ENCODE measurements at regions not wholly inside any gene's neighbourhood (a gene's known extent, or its start where the extent isn't known, plus 50 kb on each side); places are given as distances from the start of the nearest gene placed in this dataset.

GRCh38 chr6:51542475-51542874 lies 544.9 kb downstream of the PKHD1 start:
- no peak for DNase-seq (ENCODE audit: low read depth)

- no peak for DNase-seq (ENCODE audit: low read depth)
These were observed 537.2 kb downstream of the PKHD1 start for GRCh38 chr6:51550243-51550642.

GRCh38 chr6:51552435-51552834 lies 535.0 kb downstream of the PKHD1 start:
- no peak for DNase-seq (ENCODE audit: low read depth)

GRCh38 chr6:51553246-51554015 lies 534.0 kb downstream of the PKHD1 start:
- DNase-seq (ENCODE audit: low read depth), result no peak

- no peak for DNase-seq (ENCODE audit: low read depth)
These were observed 533.4 kb downstream of the PKHD1 start for GRCh38 chr6:51554029-51554428.

- DNase-seq (ENCODE audit: low read depth), result no peak
These were observed 528.4 kb downstream of the PKHD1 start for GRCh38 chr6:51559059-51559458.

GRCh38 chr6:51562198-51562597 lies 525.2 kb downstream of the PKHD1 start:
- no peak for DNase-seq (ENCODE audit: low read depth)
